Stomach (tissue), 8 donors: ENCODE measurements at regions not wholly inside any gene's neighbourhood (a gene's known extent, or its start where the extent isn't known, plus 50 kb on each side); places are given as distances from the start of the nearest gene placed in this dataset.
A peak's percentile ranks its signal among the peaks of the same experiment; 100 is the strongest.

Source experiments
- DNase-seq, 2 donors: peaks; one replicate each; pipeline versions ENCODE4 v3.0.0 to v3.0.0-alpha.2; 2013 to 2019
- H3K27ac ChIP-seq, 5 donors: fragments of 200-600 bp in 4 of 5; sonication (generic) in 4 of 5; one replicate each; pipeline ENCODE4 v1.5.1; 2013 to 2019; ENCODE audit warnings: mild to moderate bottlenecking in 1 of 5, moderate library complexity in 1 of 5
- H3K27me3 ChIP-seq, 3 donors: fragments of 200-600 bp; sonication (generic); one replicate each; pipeline ENCODE4 v1.5.1; 2017 to 2019; ENCODE audit warnings: mixed run types in 1 of 3
- H3K36me3 ChIP-seq, 4 donors: fragments of 200-600 bp; sonication (generic); 1 replicate in 3 of 4; 2 replicates in 1 of 4; pipeline ENCODE4 v1.5.1; 2016 to 2019
- H3K4me1 ChIP-seq, 4 donors: fragments of 200-600 bp; sonication (generic); one replicate each; pipeline ENCODE4 v1.5.1; 2016 to 2019
- H3K4me3 ChIP-seq, 4 donors: fragments of 200-600 bp; sonication (generic) in 3 of 4; one replicate each; pipeline ENCODE4 v1.5.1; 2016 to 2019; ENCODE audit warnings: mild to moderate bottlenecking in 1 of 4
- H3K9me3 ChIP-seq, 4 donors: fragments of 200-600 bp; sonication (generic); one replicate each; pipeline ENCODE4 v1.5.1; 2016 to 2019
- EP300 ChIP-seq: sonication (generic); formaldehyde crosslinking; IDR thresholded peaks from one replicate; pipeline ENCODE4 v1.6.1; 2017; ENCODE audit warnings: antibody characterized with exemption
- POLR2A ChIP-seq, 4 donors: fragments of 450-650 bp; IDR thresholded peaks; one replicate each; pipeline ENCODE4 v1.6.1; 2016; ENCODE audit warnings: antibody characterized with exemption in 4 of 4, control low read depth in 2 of 4, mild to moderate bottlenecking in 1 of 4, moderate library complexity in 1 of 4
- POLR2AphosphoS5 ChIP-seq, 3 donors: sonication (generic); formaldehyde crosslinking; IDR thresholded peaks; one replicate each; pipeline ENCODE4 v1.6.1; 2016; ENCODE audit warnings: antibody characterized with exemption in 3 of 3
- WGBS, 5 donors: extraction: QIAGEN DNeasy Blood & Tissue Kit in 3 of 5; methylation state at CpG; one replicate each; pipeline versions ENCODE4 v1.1.5 to v1.1.7; 2013 to 2018; 5-methylcytosine and 5-hydroxymethylcytosine counted together
- intact Hi-C: fragments of 100-400 bp; cut with DNase I; formaldehyde crosslinking; loops from one replicate; pipeline ENCODE4 v1.15.1; 2023; ENCODE audit warnings: low total_unique reads
- TF ChIP-seq, protein P1 (sequence below), 7 experiments: fragments of 450-650 bp in 4 of 7; fragments of 200-600 bp in 3 of 7; sonication (generic) in 3 of 7; IDR thresholded peaks; one replicate each; pipeline ENCODE4 v1.5.1; 2016 to 2019; ENCODE audit warnings: antibody characterized with exemption in 7 of 7, control low read depth in 2 of 7, mild to moderate bottlenecking in 1 of 7
- donor health status: healthy with polysubstance abuse.
- donor health status: Bipolar disorder and iron deficiency.
- donor health status: healthy.

DNA sequence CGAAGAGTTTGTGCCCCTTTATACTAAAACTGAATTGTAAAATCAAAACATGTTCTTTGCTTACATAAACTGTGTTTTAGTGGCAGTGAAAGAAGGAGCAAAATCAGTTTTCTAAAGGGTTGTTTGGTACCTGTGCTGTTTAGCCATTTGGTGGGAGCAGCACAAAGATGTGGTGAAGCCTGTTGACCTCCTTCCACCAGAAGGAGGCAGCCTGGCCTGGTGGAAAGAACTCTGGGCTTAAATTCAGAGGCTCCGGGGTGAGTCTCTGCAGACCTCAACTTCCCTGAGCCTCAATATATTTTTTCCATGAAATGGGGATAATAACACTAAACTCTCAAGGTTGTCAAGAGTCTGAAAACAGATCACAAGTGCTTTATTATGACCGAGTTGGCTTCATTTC, 502.5 kb downstream of the VRK1 start:
- Histone ChIP-seq H3K27ac (no peak overlapping the region), H3K4me3 (no peak overlapping the region), H3K36me3 (no peaks in the 10 kb centered on the region), H3K9me3 (no peaks in the 10 kb centered on the region), H3K27me3 (peaks cover 0 to 23% (median 0%) of the 10 kb centered on the region in 3 donors), H3K4me1 (no peaks in the 10 kb centered on the region)
- WGBS, 5 donors = 60 to 76% (median 63%) methylated on average over 3 of the region's 3 CpGs
- intact Hi-C loops = no loop called here
- peak in 1 of 2 donors; percentile 14 for DNase-seq
- TF ChIP-seq, protein P1, sequence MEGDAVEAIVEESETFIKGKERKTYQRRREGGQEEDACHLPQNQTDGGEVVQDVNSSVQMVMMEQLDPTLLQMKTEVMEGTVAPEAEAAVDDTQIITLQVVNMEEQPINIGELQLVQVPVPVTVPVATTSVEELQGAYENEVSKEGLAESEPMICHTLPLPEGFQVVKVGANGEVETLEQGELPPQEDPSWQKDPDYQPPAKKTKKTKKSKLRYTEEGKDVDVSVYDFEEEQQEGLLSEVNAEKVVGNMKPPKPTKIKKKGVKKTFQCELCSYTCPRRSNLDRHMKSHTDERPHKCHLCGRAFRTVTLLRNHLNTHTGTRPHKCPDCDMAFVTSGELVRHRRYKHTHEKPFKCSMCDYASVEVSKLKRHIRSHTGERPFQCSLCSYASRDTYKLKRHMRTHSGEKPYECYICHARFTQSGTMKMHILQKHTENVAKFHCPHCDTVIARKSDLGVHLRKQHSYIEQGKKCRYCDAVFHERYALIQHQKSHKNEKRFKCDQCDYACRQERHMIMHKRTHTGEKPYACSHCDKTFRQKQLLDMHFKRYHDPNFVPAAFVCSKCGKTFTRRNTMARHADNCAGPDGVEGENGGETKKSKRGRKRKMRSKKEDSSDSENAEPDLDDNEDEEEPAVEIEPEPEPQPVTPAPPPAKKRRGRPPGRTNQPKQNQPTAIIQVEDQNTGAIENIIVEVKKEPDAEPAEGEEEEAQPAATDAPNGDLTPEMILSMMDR (IDR thresholded peaks at IDR 0.05) = peak in 2 of 7 experiments; percentile 11 to 22
- no peak for TF ChIP-seq POLR2A (IDR thresholded peaks at IDR 0.05)

DNA sequence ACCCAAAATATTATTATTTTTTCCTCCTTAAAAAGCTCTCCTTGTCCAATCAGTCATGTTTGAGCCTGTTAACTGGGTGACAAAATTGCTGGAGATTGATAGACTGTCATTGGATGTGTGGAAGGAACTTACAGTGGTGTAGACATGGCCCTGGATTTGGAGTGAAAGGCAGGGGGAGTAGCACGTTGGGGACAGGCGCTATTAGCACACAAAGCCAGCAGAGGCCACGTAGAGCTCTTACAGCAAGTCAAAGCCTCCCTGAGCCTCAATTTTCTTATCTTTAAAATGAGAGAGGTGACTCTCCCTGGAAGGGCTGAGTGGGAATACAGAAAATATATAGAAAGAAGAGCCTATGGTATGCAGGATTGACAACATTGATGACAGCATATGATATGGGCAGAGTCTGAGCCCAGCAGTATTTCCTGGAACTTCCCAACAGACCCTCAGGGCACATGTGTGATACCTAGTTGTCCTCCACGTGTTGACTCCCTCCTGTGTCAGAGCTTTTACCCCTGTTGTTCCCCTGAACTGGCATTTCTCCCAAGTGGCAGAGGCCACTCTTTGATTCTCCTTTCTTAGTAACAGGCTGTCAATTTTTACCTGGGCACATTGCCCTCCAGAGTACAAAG, 504.9 kb downstream of the VRK1 start:
- H3K36me3 ChIP-seq = no peaks in the 10 kb centered on the region
- no peaks in the 10 kb centered on the region for H3K4me1 ChIP-seq
- H3K27ac ChIP-seq = no peak overlapping the region
- TF ChIP-seq, protein P1 (IDR thresholded peaks at IDR 0.05) = no peak
- no peak for DNase-seq
- H3K4me3 ChIP-seq = no peak overlapping the region
- 49 to 59% (median 56%) methylated on average over 4 of the region's 4 CpGs for WGBS, 5 donors
- H3K9me3 ChIP-seq = no peaks in the 10 kb centered on the region
- intact Hi-C loops = no loop called here
- H3K27me3 ChIP-seq = peaks cover 0 to 23% (median 0%) of the 10 kb centered on the region in 3 donors

DNA sequence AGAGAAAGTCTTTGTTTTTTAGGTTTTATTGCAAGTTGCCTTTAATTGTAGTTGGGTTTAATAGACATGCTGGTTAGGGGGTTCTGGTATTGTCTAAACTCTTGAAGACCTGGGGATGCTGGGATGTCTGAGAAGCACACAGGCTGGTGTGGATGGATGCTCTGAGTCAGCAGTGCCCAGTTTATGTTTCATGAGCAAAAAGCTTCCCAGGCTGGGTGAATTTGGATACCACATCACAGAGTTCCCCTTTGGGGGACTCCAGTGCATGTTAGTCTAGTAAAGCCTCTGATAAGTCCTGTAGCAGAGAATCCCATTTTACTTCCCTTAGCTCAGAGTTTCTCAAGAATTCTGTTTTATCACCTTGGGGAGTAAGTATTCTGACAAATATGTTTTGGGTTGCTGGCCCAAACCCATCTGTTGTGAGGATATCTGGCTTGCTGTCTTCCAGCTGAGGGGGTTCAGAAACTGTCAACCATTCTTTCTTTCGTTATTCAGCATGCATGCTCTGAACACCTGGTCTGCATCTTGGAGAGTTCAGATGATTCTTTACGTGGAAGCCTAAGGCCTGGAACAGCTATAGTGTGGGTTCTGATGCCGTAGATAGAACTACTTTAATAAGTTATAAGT, 509.1 kb downstream of the VRK1 start:
- DNase-seq = no peak
- WGBS, 5 donors = 69 to 93% (median 75%) methylated on average over 3 of the region's 3 CpGs
- Histone ChIP-seq H3K4me3 (no peak overlapping the region), H3K36me3 (no peaks in the 10 kb centered on the region), H3K4me1 (no peaks in the 10 kb centered on the region), H3K9me3 (no peaks in the 10 kb centered on the region), H3K27me3 (no peaks in the 10 kb centered on the region), H3K27ac (no peak overlapping the region)
- TF ChIP-seq, protein P1 (IDR thresholded peaks at IDR 0.05) = no peak
- TF ChIP-seq EP300 (no peak), POLR2AphosphoS5 (IDR thresholded peaks at IDR 0.05) (no peak), POLR2A (IDR thresholded peaks at IDR 0.05) (no peak)
- intact Hi-C loops = no loop called here

DNA sequence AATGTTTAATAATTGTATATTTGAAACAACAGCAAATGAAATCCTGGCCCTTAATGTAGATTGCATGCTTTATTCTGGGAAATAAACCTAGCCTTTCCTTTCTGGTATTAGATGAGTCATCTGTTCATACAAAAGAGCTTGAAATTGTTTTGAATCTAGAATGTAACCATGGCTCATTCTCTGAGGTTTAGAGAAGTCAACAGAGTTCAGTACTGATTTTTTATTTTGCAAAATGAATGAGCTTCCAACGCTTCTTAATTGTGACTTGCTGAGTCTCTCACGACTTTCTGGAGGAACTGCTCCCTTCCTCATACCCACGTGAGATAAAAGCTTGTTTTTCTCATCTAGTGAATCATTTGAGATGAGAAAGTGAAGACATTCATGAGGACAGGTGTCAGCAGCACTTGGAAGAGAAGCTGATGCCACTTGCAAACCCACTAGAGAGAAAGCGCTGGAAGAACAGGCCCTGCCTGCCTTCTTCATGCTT, 509.6 kb downstream of the VRK1 start:
- Histone ChIP-seq H3K36me3 (no peaks in the 10 kb centered on the region), H3K9me3 (no peaks in the 10 kb centered on the region), H3K4me3 (no peak overlapping the region), H3K4me1 (no peaks in the 10 kb centered on the region), H3K27me3 (no peaks in the 10 kb centered on the region), H3K27ac (no peak overlapping the region)
- TF ChIP-seq POLR2A (IDR thresholded peaks at IDR 0.05) (no peak), POLR2AphosphoS5 (IDR thresholded peaks at IDR 0.05) (no peak), EP300 (no peak)
- WGBS, 5 donors = 51 to 73% (median 69%) methylated on average over 4 of the region's 4 CpGs
- intact Hi-C loops = no loop called here
- DNase-seq = no peak

DNA sequence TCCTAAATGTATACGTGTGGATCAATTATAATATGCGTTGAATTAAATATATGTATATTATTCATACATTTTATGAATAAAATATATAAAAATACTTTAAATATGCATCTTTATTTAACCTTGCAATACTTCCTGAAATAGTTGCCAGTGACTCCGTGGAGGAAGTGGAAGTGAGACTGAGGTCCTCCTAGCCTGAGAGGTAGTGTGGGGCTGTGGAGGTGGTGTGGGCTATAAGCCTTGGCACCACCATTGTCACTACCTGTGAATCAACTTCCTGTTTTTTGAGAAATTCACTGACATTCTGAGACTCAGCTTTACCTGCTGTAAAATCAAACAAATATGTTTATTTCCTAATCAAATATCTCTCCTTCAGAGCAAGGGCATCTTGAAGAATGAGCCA, 514.2 kb downstream of the VRK1 start:
- intact Hi-C loops = no loop called here
- H3K4me3 ChIP-seq = no peak overlapping the region
- H3K4me1 ChIP-seq = no peaks in the 10 kb centered on the region
- H3K9me3 ChIP-seq = peaks cover 0 to 17% (median 15%) of the 10 kb centered on the region in 4 donors
- 72 to 87% (median 83%) methylated on average over 3 of the region's 3 CpGs for WGBS, 5 donors
- no peak overlapping the region for H3K27ac ChIP-seq
- no peaks in the 10 kb centered on the region for H3K36me3 ChIP-seq
- no peak for TF ChIP-seq POLR2A (IDR thresholded peaks at IDR 0.05)
- TF ChIP-seq, protein P1 (IDR thresholded peaks at IDR 0.05) = no peak
- TF ChIP-seq POLR2AphosphoS5 (IDR thresholded peaks at IDR 0.05) = no peak
- no peak for TF ChIP-seq EP300
- no peaks in the 10 kb centered on the region for H3K27me3 ChIP-seq
- DNase-seq = no peak
